ENCODE measurements at regions not wholly inside any gene's neighbourhood (a gene's known extent, or its start where the extent isn't known, plus 50 kb on each side); places are given as distances from the start of the nearest gene placed in this dataset.

DNA sequence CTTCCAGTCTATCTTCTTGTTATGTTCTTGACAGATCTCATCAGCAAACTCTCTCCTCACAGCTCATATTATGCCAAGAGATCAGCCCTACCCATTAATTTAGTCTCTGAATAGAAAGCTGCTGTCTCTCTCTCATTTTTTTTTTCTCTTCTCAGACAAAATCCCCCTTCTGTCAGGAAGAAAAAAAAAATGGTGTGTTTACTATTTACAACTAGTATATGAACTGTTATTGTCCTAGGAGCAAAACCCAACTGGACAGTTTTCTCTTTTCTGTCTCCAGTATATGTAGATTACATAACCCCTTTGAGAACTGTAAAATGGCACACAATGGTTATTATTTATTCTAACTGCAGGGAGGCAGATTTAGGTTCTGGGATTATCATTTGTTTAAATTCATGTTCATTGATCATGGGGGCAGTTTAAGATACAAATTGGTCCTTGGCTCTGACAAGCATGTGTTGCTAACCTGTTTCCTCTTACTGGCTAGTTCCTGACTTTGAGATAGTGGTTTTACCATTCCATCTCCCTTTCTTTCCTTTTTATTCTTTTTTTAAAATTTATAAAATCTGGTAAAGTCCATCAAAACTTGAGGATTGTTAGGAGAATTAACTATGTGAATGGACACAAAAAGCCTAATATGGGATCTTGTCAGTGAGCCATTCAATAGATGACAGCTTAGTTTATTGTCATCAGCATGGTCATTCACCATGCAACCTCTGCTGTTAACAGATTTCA, 210.0 kb upstream of the PAPPA start:
- DNase-seq (ENCODE audit: low read depth): no peak

DNA sequence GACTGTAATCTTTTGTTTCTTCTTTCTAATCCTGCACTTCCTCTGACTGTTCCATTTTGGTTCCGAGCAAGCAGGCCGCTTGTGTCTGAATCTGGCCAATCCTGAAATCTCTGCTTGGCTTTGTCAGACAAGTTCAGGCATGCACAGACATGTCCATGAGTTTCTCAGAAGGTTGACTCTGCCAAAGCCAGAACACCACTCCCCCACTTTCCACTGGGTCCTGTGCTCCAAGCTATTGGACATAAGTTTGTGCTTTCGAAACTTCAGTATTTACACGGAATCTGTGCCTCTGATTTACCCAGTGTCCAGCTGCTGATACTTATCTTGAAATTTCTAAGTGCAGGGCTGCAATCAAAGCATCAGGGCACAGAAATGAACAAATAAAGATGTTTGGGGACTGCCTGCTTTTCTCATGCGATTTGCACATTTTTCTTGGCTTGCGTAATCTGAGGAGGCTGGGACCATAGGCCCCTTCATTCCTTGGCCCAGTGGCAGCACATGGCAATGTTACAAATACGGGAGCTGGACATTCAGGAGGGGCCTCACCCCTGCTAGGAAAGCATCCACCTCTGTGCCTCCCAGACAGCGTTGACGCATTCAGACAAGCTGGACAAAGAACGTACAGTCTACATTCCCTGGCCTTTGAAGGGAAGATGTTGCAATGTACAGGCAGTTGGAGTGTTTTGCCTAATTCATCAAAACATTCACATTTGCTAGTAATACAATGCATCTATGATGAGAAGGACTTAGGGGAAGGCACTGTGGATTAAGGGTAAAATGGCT, 209.2 kb upstream of the PAPPA start:
- DNase-seq (ENCODE audit: low read depth): no peak

DNA sequence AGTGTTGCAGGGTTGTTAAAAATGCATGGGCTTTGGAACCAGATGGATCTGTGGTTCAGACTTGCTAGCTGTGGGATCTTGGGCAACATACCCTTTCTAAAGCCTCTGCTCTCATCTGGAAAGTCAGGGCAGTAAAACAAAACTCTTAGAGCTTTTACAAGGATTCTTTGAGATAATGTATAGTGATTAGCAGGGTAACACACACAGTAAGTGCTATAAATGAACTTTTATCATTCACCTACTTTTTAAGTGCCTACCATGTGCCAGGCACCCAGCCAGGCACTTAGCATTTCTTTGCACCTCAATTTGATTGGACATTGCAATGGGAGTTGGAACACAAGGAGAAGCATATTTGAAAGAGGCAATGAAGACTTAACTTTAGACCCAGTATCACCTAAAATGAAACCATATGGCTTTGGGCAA, 208.6 kb upstream of the PAPPA start:
- DNase-seq (ENCODE audit: low read depth): no peak

GRCh38 chr9:115946530-115946929, 207.1 kb upstream of the PAPPA start:
- DNase-seq (ENCODE audit: low read depth): no peak

DNA sequence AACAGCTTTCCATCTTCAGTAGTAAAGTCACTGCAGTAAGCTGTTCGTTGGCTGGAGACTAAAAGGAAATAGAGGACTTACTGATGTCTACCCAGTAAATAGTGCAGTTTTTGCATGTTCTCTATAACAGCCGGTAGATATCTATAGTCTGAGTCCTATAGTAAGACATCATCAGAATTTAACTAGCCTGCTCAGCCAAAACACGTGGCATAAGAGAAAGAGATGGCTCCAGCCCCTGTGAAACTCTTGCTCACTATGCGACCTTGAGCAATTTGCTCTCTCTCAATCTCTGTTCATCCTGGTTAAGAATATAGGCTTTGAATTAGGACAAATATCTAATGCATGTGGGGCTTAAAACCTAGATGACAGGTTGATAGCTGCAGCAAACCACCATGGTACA, 201.6 kb upstream of the PAPPA start:
- no peak for DNase-seq (ENCODE audit: low read depth)

GRCh38 chr9:115952430-115953292, 200.9 kb upstream of the PAPPA start:
- DNase-seq (ENCODE audit: low read depth): no peak

DNA sequence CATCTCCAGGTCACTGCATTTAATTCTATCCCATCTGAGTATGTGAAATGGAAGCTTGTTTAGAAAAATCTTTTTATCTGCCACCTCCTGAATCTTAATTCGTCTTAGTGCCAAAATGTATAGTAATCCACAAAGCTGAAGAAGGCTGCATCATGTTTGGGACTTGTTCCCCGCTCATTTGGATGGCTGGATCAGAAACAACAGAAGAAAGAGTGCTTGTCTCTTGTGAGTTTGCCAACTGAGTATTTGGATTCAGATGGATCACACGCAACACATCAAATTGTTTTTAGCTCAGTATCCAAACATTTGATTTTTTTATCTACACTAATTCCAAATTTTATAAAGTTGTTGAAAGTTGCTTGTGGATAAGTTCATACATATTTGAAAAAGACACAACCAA, 197.2 kb upstream of the PAPPA start:
- DNase-seq (ENCODE audit: low read depth): no peak

GRCh38 chr9:115957585-115957984, 196.0 kb upstream of the PAPPA start:
- DNase-seq (ENCODE audit: low read depth): no peak

GRCh38 chr9:115964710-115965347, 188.8 kb upstream of the PAPPA start:
- DNase-seq (ENCODE audit: low read depth): no peak

GRCh38 chr9:115966660-115967059, 186.9 kb upstream of the PAPPA start:
- DNase-seq (ENCODE audit: low read depth): no peak

- no peak for DNase-seq (ENCODE audit: low read depth)
Observed at GRCh38 chr9:115969096-115969495, 184.5 kb upstream of the PAPPA start.

DNA sequence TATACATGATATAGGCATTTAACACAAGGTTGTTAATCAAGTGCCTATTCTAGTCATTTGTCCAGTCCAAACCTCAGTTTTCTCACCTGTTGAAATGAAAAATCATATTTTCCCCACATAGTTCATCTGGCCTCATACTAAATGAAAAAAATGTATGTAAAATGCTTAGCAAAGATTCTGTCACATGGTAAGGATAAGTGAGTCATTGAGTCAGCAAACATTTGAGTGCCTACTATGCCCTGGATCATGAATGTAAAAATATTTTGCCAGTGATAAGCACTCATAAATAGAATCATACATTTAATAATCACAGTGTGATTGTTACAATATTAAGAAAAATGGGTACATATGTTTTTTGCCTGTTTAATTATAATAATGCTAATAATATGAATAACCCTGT, 181.2 kb upstream of the PAPPA start:
- DNase-seq (ENCODE audit: low read depth): no peak

GRCh38 chr9:115972843-115973595, 180.6 kb upstream of the PAPPA start:
- DNase-seq (ENCODE audit: low read depth): no peak

- DNase-seq (ENCODE audit: low read depth): no peak
Observed at GRCh38 chr9:115976781-115977180, 176.8 kb upstream of the PAPPA start.

- DNase-seq (ENCODE audit: low read depth): no peak
Observed at GRCh38 chr9:115978091-115978490, 175.5 kb upstream of the PAPPA start.

GRCh38 chr9:115978659-115979096, 174.9 kb upstream of the PAPPA start:
- DNase-seq (ENCODE audit: low read depth): no peak

DNA sequence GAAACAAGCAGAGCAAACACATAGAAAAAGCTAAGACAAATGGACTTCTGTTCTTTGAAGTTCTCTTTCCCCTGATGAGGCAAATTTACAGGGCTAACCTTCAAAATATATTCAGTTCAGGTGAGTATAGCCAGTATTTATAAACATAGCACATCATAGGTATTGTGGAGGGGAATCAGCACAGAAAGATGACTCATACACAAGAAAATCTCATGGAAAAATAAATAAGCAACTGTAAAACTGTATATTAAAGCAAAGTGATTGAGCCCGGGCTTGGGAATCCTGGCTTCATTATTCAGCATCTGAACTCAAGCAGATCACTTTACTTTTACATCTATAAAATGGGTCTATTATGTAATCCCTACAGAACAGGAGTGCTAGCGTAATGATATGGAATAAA, 173.5 kb upstream of the PAPPA start:
- DNase-seq (ENCODE audit: low read depth): no peak

- DNase-seq (ENCODE audit: low read depth): no peak
Observed at GRCh38 chr9:115980502-115980901, 173.1 kb upstream of the PAPPA start.

- DNase-seq (ENCODE audit: low read depth): no peak
Observed at GRCh38 chr9:115980976-115981375, 172.6 kb upstream of the PAPPA start.

DNA sequence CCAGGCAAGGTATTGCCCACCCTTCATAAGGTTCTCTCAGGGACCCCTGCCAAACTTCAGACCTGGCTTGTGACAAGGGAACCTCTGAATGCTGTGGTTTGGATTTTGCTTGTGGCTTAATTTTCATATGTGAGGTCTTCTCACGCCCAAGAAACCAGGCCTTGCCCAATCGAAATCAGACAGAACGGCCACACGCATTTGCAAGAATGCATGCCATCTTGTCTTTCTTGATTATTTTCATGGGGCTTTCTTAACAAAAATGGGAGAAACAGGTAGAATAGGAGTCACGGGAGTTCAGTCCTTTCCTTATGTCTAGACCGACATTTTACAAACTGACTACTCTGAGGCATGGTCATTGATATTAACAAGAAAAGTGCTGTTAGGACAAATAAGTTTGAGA, 170.2 kb upstream of the PAPPA start:
- no peak for DNase-seq (ENCODE audit: low read depth)

DNA sequence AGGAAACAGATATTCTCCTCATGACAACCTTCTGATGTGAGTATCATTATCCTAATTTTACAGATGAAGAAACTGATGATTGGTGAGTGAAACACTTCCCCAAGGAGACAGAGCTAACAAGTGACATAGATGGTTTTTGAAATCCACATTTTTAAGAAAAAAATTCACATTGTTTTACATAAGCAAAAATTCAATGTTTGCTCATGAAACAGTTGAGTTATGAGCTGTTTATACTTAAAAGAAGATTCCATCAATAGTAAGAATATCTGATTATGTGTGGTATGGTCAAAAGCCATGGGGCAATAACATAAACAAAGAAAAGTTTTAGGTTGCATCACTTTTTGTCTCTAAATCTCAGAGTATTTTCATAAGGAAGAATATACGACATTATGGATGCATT, 167.9 kb upstream of the PAPPA start:
- no peak for DNase-seq (ENCODE audit: low read depth)

Measured in stimulated activated CD8-positive, alpha-beta memory T cell treated with anti-CD3 and anti-CD28 coated beads, Interleukin-4, amount 100 ng/mL, for 24 hours (primary cell).